ENCODE measurements at regions not wholly inside any gene's neighbourhood (a gene's known extent, or its start where the extent isn't known, plus 50 kb on each side); places are given as distances from the start of the nearest gene placed in this dataset.
"Not testable (repeated sequence)": the region's sequence is repeated elsewhere in the genome, so short reads cannot be mapped to it uniquely, and the experiment has no call there.

DNA sequence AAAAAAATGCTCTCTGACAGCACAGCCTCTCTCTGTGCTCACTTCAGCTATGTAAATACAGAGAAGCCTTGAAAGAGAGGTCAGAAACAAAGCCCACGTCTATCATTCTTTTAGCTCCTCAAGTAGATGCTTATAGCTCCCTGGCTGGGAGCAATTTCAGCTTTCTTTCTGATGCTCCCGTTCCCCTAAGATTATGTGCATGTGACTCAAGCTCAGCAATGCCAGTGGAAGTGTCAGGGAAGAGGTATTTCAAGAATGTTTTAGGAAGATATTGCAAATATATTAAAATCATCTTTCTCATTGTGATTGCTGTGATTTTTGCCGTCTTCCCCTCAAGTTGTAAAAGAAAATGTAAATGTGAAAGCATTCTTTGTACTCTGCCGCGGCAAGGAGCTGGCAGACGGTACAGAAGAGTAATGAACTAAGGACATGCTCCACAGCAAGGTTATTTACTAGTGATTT, 1353.7 kb upstream of the ACO1 start:
- DNase-seq (ENCODE audit: low read depth), result no peak

DNA sequence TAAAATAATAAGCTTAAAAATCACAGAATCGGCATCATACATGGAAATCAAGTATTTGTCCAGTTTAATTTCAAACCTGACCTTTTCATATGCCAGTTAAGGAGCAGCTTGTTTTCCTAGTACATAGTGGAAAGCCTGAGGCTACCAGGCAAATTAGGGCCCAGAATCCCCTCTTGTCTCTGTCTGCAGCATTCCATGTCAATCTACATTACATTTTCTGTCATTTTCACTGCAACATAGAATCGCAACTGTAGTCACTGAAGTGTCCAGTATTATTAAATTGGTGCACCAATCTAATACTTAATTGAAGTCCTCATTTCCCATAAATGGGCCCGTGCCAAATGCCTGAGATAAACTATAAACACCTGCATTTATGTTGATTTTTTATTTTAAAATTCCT, 1352.2 kb upstream of the ACO1 start:
- DNase-seq (ENCODE audit: low read depth), result no peak

More for the DNA sequence above, 1353.7 kb upstream of the ACO1 start:
- TF ChIP-seq, protein P1, sequence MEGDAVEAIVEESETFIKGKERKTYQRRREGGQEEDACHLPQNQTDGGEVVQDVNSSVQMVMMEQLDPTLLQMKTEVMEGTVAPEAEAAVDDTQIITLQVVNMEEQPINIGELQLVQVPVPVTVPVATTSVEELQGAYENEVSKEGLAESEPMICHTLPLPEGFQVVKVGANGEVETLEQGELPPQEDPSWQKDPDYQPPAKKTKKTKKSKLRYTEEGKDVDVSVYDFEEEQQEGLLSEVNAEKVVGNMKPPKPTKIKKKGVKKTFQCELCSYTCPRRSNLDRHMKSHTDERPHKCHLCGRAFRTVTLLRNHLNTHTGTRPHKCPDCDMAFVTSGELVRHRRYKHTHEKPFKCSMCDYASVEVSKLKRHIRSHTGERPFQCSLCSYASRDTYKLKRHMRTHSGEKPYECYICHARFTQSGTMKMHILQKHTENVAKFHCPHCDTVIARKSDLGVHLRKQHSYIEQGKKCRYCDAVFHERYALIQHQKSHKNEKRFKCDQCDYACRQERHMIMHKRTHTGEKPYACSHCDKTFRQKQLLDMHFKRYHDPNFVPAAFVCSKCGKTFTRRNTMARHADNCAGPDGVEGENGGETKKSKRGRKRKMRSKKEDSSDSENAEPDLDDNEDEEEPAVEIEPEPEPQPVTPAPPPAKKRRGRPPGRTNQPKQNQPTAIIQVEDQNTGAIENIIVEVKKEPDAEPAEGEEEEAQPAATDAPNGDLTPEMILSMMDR (conservative IDR thresholded peaks at IDR 0.05; ENCODE audit: low read length), result no peak
- H3K4me3 ChIP-seq (ENCODE audit: low read length), result no peak overlapping the region

DNA sequence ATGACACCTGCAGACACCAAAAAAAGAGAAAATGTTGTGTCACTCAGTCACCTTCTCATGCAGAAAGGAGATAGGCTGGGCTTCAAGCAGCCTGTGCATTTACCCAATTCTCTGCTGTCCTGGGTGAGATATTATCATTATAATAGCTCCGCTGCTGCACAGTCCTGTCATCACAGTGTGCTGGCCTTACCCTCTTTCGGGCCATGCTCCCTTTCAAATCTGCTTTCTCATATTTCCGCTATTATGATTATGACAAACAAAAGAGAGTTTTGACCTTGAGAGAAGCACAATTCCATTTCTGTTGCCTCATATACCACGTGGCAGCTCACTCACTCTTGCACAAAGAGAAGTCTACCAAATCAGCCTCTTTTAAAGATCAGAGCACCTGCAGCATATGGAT, 1350.1 kb upstream of the ACO1 start:
- DNase-seq (ENCODE audit: low read depth), result no peak
- TF ChIP-seq, protein P1 (conservative IDR thresholded peaks at IDR 0.05; ENCODE audit: low read length), result no peak
- H3K4me3 ChIP-seq (ENCODE audit: low read length), result no peak overlapping the region

More for the DNA sequence above, 1352.2 kb upstream of the ACO1 start:
- TF ChIP-seq, protein P1 (conservative IDR thresholded peaks at IDR 0.05; ENCODE audit: low read length), result no peak
- no peak overlapping the region for H3K4me3 ChIP-seq (ENCODE audit: low read length)

DNA sequence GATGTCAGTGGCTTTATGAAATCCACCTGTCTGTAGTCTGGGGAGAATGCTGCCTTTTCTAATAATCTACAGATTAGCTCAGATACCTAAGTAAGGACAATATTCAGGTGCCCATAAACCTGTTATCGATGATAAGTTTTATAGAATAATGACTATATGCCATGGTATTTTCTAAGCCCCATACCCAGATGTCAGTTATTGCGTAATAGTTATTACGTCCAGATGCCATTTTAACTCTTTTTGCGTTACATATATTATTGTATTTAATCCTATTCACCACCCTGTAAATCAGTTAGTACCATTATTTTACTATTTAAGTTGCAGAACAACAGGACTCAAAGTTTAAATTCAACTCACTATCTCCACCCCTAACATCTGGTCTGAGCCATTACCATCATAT, 1343.9 kb upstream of the ACO1 start:
- TF ChIP-seq, protein P1 (conservative IDR thresholded peaks at IDR 0.05; ENCODE audit: low read length), result no peak
- no peak for DNase-seq (ENCODE audit: low read depth)
- no peak overlapping the region for H3K4me3 ChIP-seq (ENCODE audit: low read length)

DNA sequence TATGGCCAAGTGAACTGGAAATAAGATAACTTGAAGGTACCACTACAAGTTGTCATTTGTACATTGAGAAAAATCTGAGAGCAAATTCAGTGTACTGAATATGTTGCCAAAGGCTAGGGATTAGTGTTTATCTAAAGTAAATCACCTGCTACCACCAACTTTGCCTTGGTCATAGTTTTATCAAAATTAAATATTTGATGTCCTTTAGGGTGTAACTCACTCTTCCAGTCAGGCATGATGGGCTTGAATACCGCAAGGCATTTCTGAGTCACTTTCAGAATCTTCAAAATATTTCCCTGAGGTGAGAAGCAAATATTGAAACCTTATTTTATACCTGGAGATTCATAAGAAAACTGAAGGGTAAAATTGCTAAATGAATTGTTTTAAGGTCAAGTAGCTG, 1338.6 kb upstream of the ACO1 start:
- DNase-seq (ENCODE audit: low read depth), result no peak
- H3K4me3 ChIP-seq (ENCODE audit: low read length), result no peak overlapping the region
- TF ChIP-seq, protein P1 (conservative IDR thresholded peaks at IDR 0.05; ENCODE audit: low read length), result no peak

DNA sequence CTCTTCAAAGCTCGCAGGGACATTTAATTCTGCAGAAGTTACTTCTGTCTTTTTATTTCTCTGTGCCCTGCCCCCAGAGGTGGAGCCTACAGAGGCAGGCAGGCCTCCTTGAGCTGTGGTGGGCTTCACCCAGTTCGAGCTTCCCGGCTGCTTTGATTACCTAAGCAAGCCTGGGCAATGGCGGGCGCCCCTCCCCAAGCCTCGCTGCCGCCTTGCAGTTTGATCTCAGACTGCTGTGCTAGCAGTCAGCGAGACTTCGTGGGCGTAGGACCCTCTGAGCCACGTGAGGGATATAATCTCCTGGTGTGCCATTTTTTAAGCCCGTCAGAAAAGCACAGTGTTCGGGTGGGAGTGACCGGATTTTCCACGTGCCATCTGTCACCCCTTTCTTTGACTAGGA, 1322.9 kb upstream of the ACO1 start:
- not testable (repeated sequence) for DNase-seq (ENCODE audit: low read depth); H3K4me3 ChIP-seq (ENCODE audit: low read length)

DNA sequence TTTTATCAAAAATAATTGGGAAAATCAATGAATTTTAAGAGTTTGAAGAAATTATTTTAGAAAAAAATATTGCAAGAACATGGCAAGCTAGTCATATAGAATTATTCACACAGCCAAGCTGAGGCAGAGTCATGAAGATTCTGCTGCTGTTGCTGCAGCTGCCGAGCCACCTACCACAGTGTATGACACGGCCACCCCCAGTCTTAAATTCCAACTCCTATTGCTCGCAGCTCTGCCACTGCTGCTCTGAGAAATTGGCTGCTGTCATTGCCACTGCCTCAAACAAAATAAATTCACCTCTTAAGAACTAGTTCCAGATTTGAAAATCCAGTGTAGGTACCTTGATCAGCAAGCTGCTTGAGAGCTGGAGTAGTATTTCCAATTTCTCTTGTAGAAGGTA, 1318.8 kb upstream of the ACO1 start:
- no peak overlapping the region for H3K4me3 ChIP-seq (ENCODE audit: low read length)
- no peak for DNase-seq (ENCODE audit: low read depth)
- TF ChIP-seq, protein P1 (conservative IDR thresholded peaks at IDR 0.05; ENCODE audit: low read length), result no peak

DNA sequence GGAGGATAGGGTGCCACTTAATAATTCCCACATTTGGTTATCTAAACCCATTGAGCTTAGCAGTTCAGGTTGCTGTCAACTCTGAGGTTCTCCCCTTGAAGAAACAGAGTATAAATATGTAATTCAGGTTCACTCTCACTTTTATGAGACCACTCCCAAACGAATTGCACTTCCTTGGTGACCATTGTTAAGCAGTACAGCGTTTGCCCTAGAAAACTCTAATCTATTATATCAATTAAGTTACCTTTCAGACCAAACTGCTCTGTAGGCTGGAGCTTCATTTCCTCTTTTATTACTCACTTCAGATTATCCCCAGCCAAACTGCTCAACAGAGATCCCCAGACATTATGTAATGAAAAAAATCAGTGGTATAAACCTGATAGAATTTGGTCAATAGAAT, 1317.0 kb upstream of the ACO1 start:
- H3K4me3 ChIP-seq (ENCODE audit: low read length), result no peak overlapping the region
- TF ChIP-seq, protein P1 (conservative IDR thresholded peaks at IDR 0.05; ENCODE audit: low read length), result no peak
- no peak for DNase-seq (ENCODE audit: low read depth)

Measured in AG10803 (cell line).